KMS-11 (cell line): ENCODE measurements at regions not wholly inside any gene's neighbourhood (a gene's known extent, or its start where the extent isn't known, plus 50 kb on each side); places are given as distances from the start of the nearest gene placed in this dataset.

Experiments used
- H2AFZ ChIP-seq: fragments of 200-600 bp; sonication (generic); 2 replicates; pipeline ENCODE4 v1.6.1; 2016; ENCODE audit warnings: antibody characterized with exemption, mixed run types, low read depth
- H3K27ac ChIP-seq: fragments of 200-600 bp; sonication (generic); 2 replicates; pipeline ENCODE4 v1.6.1; 2016; ENCODE audit warnings: mild to moderate bottlenecking, mixed run types
- H3K27me3 ChIP-seq: fragments of 200-600 bp; sonication (generic); 2 replicates; pipeline ENCODE4 v1.6.1; 2017; ENCODE audit warnings: mild to moderate bottlenecking, low read depth, mixed run types, moderate library complexity; ENCODE audit not compliant: insufficient read depth
- H3K36me3 ChIP-seq: fragments of 200-600 bp; sonication (generic); 2 replicates; pipeline ENCODE4 v1.6.1; 2017; ENCODE audit warnings: mild to moderate bottlenecking, mixed run types; ENCODE audit not compliant: insufficient read depth
- H3K4me1 ChIP-seq: fragments of 200-600 bp; sonication (generic); 2 replicates; pipeline ENCODE4 v1.6.1; 2016; ENCODE audit warnings: mild to moderate bottlenecking, low read depth, mixed run types; ENCODE audit not compliant: poor library complexity, severe bottlenecking
- H3K4me2 ChIP-seq: fragments of 200-600 bp; sonication (generic); 2 replicates; pipeline ENCODE4 v1.7.0; 2016; ENCODE audit warnings: mild to moderate bottlenecking, mixed run types
- H3K4me3 ChIP-seq: fragments of 200-600 bp; sonication (generic); IDR thresholded peaks from 2 replicates; pipeline ENCODE4 v1.6.1; 2017; ENCODE audit warnings: low read depth, low read length, mixed read lengths; ENCODE audit not compliant: insufficient read depth
- H3K79me2 ChIP-seq: fragments of 200-600 bp; sonication (generic); 2 replicates; pipeline ENCODE4 v1.6.1; 2016; ENCODE audit warnings: low read depth, mixed run types; ENCODE audit not compliant: insufficient read depth
- H3K9ac ChIP-seq: fragments of 200-600 bp; sonication (generic); 2 replicates; pipeline ENCODE4 v1.6.1; 2016; ENCODE audit warnings: mild to moderate bottlenecking, mixed run types
- H4K20me1 ChIP-seq: fragments of 200-600 bp; sonication (generic); 2 replicates; pipeline ENCODE4 v1.6.1; 2016; ENCODE audit warnings: mild to moderate bottlenecking, mixed run types; ENCODE audit not compliant: insufficient read depth
- CTCF ChIP-seq: fragments of 200-600 bp; sonication (generic); conservative IDR thresholded peaks from 2 replicates; pipeline ENCODE4 v1.6.1; 2017; ENCODE audit warnings: low read depth, mild to moderate bottlenecking, antibody characterized with exemption, low read length, moderate library complexity, mixed read lengths

GRCh38 chr1:79193211-79194079, 186.9 kb upstream of the ADGRL4 start:
- Histone ChIP-seq H4K20me1 (no peaks in the 10 kb centered on the region), H3K4me1 (peaks cover 76% of the 10 kb centered on the region), H3K4me2 (peak overlapping the region; percentile 66), H3K4me3 (no peak overlapping the region), H3K27me3 (no peaks in the 10 kb centered on the region), H3K79me2 (no peaks in the 10 kb centered on the region), H3K36me3 (no peaks in the 10 kb centered on the region), H3K27ac (peak overlapping the region; percentile 96), H2AFZ (peak overlapping the region; percentile 27; the same call in 1 of the 2 replicates), H3K9ac (peak overlapping the region; percentile 53; the same call in 1 of the 2 replicates)
- TF ChIP-seq CTCF: no peak

- no peak for TF ChIP-seq CTCF
- Histone ChIP-seq H3K27ac (no peak overlapping the region), H3K79me2 (no peaks in the 10 kb centered on the region), H4K20me1 (no peaks in the 10 kb centered on the region), H3K4me3 (no peak overlapping the region), H3K4me2 (no peak overlapping the region), H3K9ac (no peak overlapping the region), H2AFZ (no peak overlapping the region), H3K27me3 (no peaks in the 10 kb centered on the region), H3K36me3 (no peaks in the 10 kb centered on the region), H3K4me1 (peaks cover 56% of the 10 kb centered on the region)
These were observed 183.5 kb upstream of the ADGRL4 start for GRCh38 chr1:79190074-79190473.

GRCh38 chr1:79188337-79188736, 181.8 kb upstream of the ADGRL4 start:
- no peak overlapping the region for H3K9ac ChIP-seq
- no peaks in the 10 kb centered on the region for H4K20me1 ChIP-seq
- no peaks in the 10 kb centered on the region for H3K79me2 ChIP-seq
- H2AFZ ChIP-seq: no peak overlapping the region
- no peak overlapping the region for H3K27ac ChIP-seq
- no peaks in the 10 kb centered on the region for H3K36me3 ChIP-seq
- no peak overlapping the region for H3K4me2 ChIP-seq
- H3K27me3 ChIP-seq: no peaks in the 10 kb centered on the region
- H3K4me3 ChIP-seq: no peak overlapping the region
- peaks cover 43% of the 10 kb centered on the region for H3K4me1 ChIP-seq
- no peak for TF ChIP-seq CTCF

DNA sequence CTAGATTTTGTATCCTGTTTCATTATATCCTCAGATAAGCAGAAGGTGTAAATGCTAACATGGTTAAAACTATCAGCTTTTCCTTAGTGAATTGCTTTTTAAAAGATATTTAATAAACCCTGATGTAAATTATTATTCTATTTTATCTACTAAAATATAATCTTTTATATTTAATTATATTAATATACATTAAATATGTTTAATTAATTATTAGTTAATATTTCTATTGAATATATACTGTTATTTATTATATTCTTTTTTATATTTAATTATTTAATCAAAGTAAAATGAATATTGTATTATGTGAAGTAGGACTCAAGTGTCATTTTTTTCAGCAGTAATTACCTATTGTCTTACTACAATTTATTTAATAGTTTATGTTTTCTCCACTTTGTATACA, 179.7 kb upstream of the ADGRL4 start:
- Histone ChIP-seq H3K27me3 (no peaks in the 10 kb centered on the region), H3K4me3 (no peak overlapping the region), H3K4me1 (peaks cover 24% of the 10 kb centered on the region), H3K36me3 (no peaks in the 10 kb centered on the region), H4K20me1 (no peaks in the 10 kb centered on the region), H2AFZ (no peak overlapping the region), H3K9ac (no peak overlapping the region), H3K4me2 (no peak overlapping the region), H3K27ac (no peak overlapping the region), H3K79me2 (no peaks in the 10 kb centered on the region)
- no peak for TF ChIP-seq CTCF
